ENCODE measurements at regions not wholly inside any gene's neighbourhood (a gene's known extent, or its start where the extent isn't known, plus 50 kb on each side); places are given as distances from the start of the nearest gene placed in this dataset.
A peak's percentile ranks its signal among the peaks of the same experiment; 100 is the strongest.

GRCh38 chr2:40734797-40735196 lies 282.9 kb upstream of the SLC8A1 start:
- Histone ChIP-seq H3K36me3 (ENCODE audit: insufficient read depth) (no peaks in the 10 kb centered on the region), H3K27ac (ENCODE audit: low read depth) (no peak overlapping the region), H3K4me3 (ENCODE audit: low read depth, low read length) (no peak overlapping the region), H3K4me1 (ENCODE audit: insufficient read depth) (no peaks in the 10 kb centered on the region)
- no peak for DNase-seq (ENCODE audit: extremely low spot score)
- 90% methylated on average over 2 of the region's 2 CpGs for WGBS

DNA sequence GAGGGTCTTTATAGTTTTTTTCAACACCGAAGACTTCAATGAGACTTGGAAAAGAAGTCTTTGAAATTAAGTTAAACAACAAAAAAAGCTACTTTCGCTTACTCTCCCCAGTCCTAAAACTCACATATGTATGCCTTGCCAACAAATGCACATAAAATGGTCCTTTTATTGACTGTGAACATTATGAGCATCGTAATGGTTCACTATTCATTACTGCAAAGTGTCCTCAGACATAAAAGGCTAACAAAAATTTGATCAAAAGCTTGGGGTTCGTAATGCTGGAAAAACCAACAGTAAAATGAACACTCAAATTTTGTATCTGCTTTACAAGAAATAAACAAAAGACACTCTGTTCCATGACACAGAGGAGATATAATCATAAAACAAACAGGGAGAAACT lies 285.3 kb upstream of the SLC8A1 start:
- Histone ChIP-seq H3K4me1 (ENCODE audit: insufficient read depth) (no peaks in the 10 kb centered on the region), H3K36me3 (ENCODE audit: insufficient read depth) (no peaks in the 10 kb centered on the region), H3K4me3 (ENCODE audit: low read depth, low read length) (no peak overlapping the region), H3K27ac (ENCODE audit: low read depth) (no peak overlapping the region)
- DNase-seq (ENCODE audit: extremely low spot score) = peak; percentile 59
- 45% methylated on average over 4 of the region's 4 CpGs for WGBS

- Histone ChIP-seq H3K4me1 (ENCODE audit: insufficient read depth) (no peaks in the 10 kb centered on the region), H3K4me3 (ENCODE audit: low read depth, low read length) (no peak overlapping the region), H3K27ac (ENCODE audit: low read depth) (no peak overlapping the region), H3K36me3 (ENCODE audit: insufficient read depth) (no peaks in the 10 kb centered on the region)
- no peak for DNase-seq (ENCODE audit: extremely low spot score)
- 77% methylated on average over 1 of the region's 1 CpG for WGBS
Observed at GRCh38 chr2:40740419-40740818, 288.5 kb upstream of the SLC8A1 start.

DNA sequence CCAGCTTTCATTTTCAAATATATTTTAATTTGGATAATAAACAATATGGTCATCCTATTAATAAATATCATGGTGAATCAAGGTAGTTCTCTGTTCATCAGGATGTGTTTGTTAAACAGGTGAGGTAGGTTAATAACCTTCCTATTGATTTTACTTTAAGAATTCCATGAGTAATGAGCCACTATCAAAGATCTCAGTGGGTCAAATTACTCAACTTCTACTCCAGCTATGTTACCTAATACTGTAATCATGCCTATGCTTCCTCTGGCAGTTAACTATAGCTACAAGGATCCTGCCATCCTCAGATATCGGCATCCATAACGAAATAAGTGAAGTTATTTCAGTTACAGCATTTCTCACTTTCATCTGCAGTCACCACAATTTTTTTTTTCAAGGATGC lies 289.6 kb upstream of the SLC8A1 start:
- no peaks in the 10 kb centered on the region for H3K36me3 ChIP-seq (ENCODE audit: insufficient read depth)
- H3K4me3 ChIP-seq (ENCODE audit: low read depth, low read length) = no peak overlapping the region
- no peaks in the 10 kb centered on the region for H3K4me1 ChIP-seq (ENCODE audit: insufficient read depth)
- 84% methylated on average over 2 of the region's 2 CpGs for WGBS
- no peak overlapping the region for H3K27ac ChIP-seq (ENCODE audit: low read depth)
- DNase-seq (ENCODE audit: extremely low spot score) = no peak

GRCh38 chr2:40746191-40746590 lies 294.3 kb upstream of the SLC8A1 start:
- WGBS = 88% methylated on average over 5 of the region's 5 CpGs
- no peak for DNase-seq (ENCODE audit: extremely low spot score)

GRCh38 chr2:40751981-40752380 lies 300.1 kb upstream of the SLC8A1 start:
- no peak for DNase-seq (ENCODE audit: extremely low spot score)
- H3K4me3 ChIP-seq (ENCODE audit: low read depth, low read length) = no peak overlapping the region
- no peaks in the 10 kb centered on the region for H3K4me1 ChIP-seq (ENCODE audit: insufficient read depth)
- no peak overlapping the region for H3K27ac ChIP-seq (ENCODE audit: low read depth)
- 62% methylated on average over 1 of the region's 1 CpG for WGBS
- H3K36me3 ChIP-seq (ENCODE audit: insufficient read depth) = no peaks in the 10 kb centered on the region

More at GRCh38 chr2:40746191-40746590, 294.3 kb upstream of the SLC8A1 start:
- no peak overlapping the region for H3K4me3 ChIP-seq (ENCODE audit: low read depth, low read length)
- no peak overlapping the region for H3K27ac ChIP-seq (ENCODE audit: low read depth)
- no peaks in the 10 kb centered on the region for H3K4me1 ChIP-seq (ENCODE audit: insufficient read depth)
- H3K36me3 ChIP-seq (ENCODE audit: insufficient read depth) = no peaks in the 10 kb centered on the region

DNA sequence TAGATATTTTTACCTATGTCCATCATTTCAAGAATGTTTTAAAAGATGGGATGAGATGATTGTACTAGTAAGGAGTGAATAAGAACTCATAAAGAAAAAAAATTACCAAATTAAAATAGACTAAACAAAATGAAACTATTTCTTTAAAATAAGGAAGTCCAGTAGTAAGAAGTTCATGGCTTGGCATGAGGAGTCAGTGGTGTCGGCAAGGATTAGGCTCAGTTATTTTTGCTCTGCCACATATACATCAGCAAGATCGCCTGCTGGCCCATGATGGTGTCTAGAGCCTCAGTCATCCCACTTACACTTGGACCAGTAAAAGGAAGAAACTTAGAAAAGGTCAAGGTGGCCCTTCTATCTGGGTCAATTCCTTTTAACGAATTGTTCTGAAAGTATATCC lies 300.9 kb upstream of the SLC8A1 start:
- 76% methylated on average over 3 of the region's 3 CpGs for WGBS

GRCh38 chr2:40754912-40755311 lies 303.0 kb upstream of the SLC8A1 start:
- no peak for DNase-seq (ENCODE audit: extremely low spot score)
- Histone ChIP-seq H3K36me3 (ENCODE audit: insufficient read depth) (no peaks in the 10 kb centered on the region), H3K4me1 (ENCODE audit: insufficient read depth) (no peaks in the 10 kb centered on the region), H3K4me3 (ENCODE audit: low read depth, low read length) (no peak overlapping the region), H3K27ac (ENCODE audit: low read depth) (no peak overlapping the region)

More for the DNA sequence above, 300.9 kb upstream of the SLC8A1 start:
- no peak for DNase-seq (ENCODE audit: extremely low spot score)
- Histone ChIP-seq H3K36me3 (ENCODE audit: insufficient read depth) (no peaks in the 10 kb centered on the region), H3K4me1 (ENCODE audit: insufficient read depth) (no peaks in the 10 kb centered on the region), H3K4me3 (ENCODE audit: low read depth, low read length) (no peak overlapping the region), H3K27ac (ENCODE audit: low read depth) (no peak overlapping the region)

DNA sequence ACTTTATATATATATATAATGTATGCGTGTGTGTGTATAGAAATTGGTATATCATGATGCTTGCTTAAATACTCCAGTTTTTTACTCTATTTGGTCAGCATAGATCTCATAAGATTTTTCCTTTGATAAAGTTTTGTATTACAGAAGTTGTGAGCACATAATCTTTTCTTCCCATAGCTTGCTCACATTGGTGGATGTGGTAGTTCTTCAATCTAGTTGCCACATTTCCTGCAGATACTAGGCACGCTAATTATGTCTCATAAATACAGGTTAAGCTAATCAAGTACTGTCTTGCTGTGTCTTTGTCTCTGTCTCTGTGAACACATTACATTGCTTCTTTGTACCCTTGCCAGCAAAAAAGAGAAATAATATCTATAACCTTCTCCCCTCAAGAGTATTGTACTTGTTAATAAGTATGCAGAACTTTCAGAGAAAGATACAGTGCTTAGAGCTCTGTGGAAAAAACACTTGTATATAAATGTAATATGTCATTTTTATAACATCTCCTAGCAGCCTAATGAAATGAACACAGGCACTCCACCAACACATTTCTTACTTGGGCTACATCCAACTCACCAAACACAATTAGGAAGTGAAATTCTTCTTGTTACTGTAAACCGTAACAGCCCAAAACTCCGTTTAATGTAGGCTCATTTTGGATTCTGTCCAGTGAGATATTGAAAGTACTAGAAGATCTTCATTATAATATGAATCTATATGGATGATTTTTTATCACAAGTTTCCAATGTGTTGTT lies 306.7 kb upstream of the SLC8A1 start:
- no peaks in the 10 kb centered on the region for H3K36me3 ChIP-seq (ENCODE audit: insufficient read depth)
- 47% methylated on average over 4 of the region's 4 CpGs for WGBS
- no peak for DNase-seq (ENCODE audit: extremely low spot score)
- H3K4me3 ChIP-seq (ENCODE audit: low read depth, low read length) = no peak overlapping the region
- no peak overlapping the region for H3K27ac ChIP-seq (ENCODE audit: low read depth)
- no peaks in the 10 kb centered on the region for H3K4me1 ChIP-seq (ENCODE audit: insufficient read depth)

GRCh38 chr2:40760071-40760666 lies 308.3 kb upstream of the SLC8A1 start:
- 62% methylated on average over 5 of the region's 5 CpGs for WGBS
- Histone ChIP-seq H3K27ac (ENCODE audit: low read depth) (no peak overlapping the region), H3K4me3 (ENCODE audit: low read depth, low read length) (no peak overlapping the region), H3K36me3 (ENCODE audit: insufficient read depth) (no peaks in the 10 kb centered on the region), H3K4me1 (ENCODE audit: insufficient read depth) (no peaks in the 10 kb centered on the region)
- DNase-seq (ENCODE audit: extremely low spot score) = no peak

GRCh38 chr2:40773291-40773690 lies 321.4 kb upstream of the SLC8A1 start:
- Histone ChIP-seq H3K4me3 (ENCODE audit: low read depth, low read length) (no peak overlapping the region), H3K36me3 (ENCODE audit: insufficient read depth) (no peaks in the 10 kb centered on the region), H3K27ac (ENCODE audit: low read depth) (no peak overlapping the region), H3K4me1 (ENCODE audit: insufficient read depth) (no peaks in the 10 kb centered on the region)
- DNase-seq (ENCODE audit: extremely low spot score) = no peak
- 90% methylated on average over 2 of the region's 2 CpGs for WGBS

GRCh38 chr2:40783704-40784103 lies 331.8 kb upstream of the SLC8A1 start:
- H3K36me3 ChIP-seq (ENCODE audit: insufficient read depth) = no peaks in the 10 kb centered on the region
- H3K27ac ChIP-seq (ENCODE audit: low read depth) = no peak overlapping the region
- H3K4me1 ChIP-seq (ENCODE audit: insufficient read depth) = no peaks in the 10 kb centered on the region
- 49% methylated on average over 3 of the region's 3 CpGs for WGBS
- H3K4me3 ChIP-seq (ENCODE audit: low read depth, low read length) = no peak overlapping the region
- DNase-seq (ENCODE audit: extremely low spot score) = no peak

DNA sequence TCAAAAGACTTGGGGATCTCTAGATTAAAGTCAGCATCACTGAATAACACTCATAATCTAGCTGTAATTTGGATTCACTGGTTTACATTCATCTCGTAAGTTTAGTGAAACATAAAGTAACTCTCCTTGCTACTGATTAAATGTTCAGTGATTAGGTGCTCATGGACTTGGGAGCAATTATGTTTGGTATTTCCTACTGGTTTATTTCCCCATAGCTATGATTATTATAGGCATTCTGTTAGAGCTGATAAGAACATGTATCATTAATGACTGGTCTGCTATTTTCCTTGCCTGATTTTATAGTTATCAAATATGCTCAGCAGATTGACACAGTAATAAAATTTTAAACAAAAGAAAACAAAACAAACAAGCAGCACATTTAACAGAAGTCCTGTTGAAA lies 334.7 kb upstream of the SLC8A1 start:
- WGBS = 74% methylated on average over 1 of the region's 1 CpG
- no peak overlapping the region for H3K27ac ChIP-seq (ENCODE audit: low read depth)
- DNase-seq (ENCODE audit: extremely low spot score) = no peak
- no peak overlapping the region for H3K4me3 ChIP-seq (ENCODE audit: low read depth, low read length)
- H3K4me1 ChIP-seq (ENCODE audit: insufficient read depth) = no peaks in the 10 kb centered on the region
- H3K36me3 ChIP-seq (ENCODE audit: insufficient read depth) = no peaks in the 10 kb centered on the region

DNA sequence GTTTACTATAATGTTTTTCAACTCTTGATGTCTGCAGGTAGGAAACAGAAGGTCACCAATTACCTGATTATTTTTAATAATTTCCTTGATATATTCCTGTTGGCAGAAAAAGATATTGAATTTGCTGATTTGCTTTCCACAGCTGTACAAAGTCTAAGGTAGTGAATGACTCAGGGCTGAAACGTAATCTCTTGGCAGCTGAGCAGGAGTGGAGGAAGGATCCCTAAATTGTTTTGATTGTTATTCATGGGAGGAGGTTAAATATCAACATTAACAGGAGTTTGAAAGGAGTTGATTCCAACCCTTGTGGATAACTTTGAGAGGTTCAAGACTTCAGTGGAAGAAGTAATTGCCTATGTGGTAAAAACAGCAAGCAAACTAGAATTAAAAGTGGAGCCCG lies 345.2 kb upstream of the SLC8A1 start:
- 75% methylated on average over 2 of the region's 2 CpGs for WGBS
- no peak overlapping the region for H3K4me3 ChIP-seq (ENCODE audit: low read depth, low read length)
- DNase-seq (ENCODE audit: extremely low spot score) = no peak
- H3K36me3 ChIP-seq (ENCODE audit: insufficient read depth) = no peaks in the 10 kb centered on the region
- no peak overlapping the region for H3K27ac ChIP-seq (ENCODE audit: low read depth)
- H3K4me1 ChIP-seq (ENCODE audit: insufficient read depth) = no peaks in the 10 kb centered on the region
